ENCODE measurements at regions not wholly inside any gene's neighbourhood (a gene's known extent, or its start where the extent isn't known, plus 50 kb on each side); places are given as distances from the start of the nearest gene placed in this dataset.

DNA sequence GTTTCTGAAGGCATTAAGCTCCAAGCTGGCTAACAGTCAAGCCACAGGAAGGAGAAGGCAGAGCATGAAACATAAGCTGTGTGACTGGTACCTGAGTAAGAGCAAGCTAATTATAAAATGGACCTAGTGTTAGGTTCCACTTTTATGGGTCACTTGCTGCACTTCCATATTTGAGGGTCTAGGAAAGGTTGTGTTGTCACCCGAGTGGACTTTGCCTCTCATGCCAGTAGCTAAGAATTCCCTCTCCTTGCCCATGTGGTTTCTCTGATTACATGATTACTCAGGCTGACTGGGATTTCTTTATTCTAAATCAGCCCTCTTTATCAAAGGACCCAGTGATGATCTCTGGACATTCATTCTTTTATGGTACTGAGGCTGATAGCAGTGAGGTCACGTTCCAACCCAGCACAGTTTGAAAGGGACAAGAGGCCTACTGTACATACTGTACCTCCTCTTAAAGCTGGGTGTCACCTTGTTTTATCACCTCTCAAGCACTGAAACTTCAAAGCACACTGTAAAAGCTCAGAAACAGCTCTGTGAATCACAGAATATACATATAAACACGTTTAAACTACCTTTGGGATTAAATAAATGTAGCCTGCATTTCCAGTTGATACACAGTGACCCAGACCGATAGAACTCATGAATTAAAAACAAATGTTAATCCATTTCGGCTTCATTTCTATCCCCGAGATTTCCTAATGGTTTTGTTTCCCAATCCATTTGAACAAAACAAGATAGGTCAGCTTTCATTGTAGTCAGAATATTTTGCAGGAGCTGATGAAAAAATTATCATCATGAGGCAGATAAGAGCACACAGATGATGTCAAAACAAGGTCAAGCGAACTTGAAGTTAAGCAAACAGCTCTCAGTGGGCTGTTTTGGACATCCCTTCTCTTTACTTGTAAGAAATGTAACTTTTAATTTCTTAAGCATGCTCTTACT lies 96.5 kb downstream of the ALDH8A1 start:
- TF ChIP-seq, protein P1, sequence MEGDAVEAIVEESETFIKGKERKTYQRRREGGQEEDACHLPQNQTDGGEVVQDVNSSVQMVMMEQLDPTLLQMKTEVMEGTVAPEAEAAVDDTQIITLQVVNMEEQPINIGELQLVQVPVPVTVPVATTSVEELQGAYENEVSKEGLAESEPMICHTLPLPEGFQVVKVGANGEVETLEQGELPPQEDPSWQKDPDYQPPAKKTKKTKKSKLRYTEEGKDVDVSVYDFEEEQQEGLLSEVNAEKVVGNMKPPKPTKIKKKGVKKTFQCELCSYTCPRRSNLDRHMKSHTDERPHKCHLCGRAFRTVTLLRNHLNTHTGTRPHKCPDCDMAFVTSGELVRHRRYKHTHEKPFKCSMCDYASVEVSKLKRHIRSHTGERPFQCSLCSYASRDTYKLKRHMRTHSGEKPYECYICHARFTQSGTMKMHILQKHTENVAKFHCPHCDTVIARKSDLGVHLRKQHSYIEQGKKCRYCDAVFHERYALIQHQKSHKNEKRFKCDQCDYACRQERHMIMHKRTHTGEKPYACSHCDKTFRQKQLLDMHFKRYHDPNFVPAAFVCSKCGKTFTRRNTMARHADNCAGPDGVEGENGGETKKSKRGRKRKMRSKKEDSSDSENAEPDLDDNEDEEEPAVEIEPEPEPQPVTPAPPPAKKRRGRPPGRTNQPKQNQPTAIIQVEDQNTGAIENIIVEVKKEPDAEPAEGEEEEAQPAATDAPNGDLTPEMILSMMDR (IDR thresholded peaks at IDR 0.05; ENCODE audit: extremely low read depth in 1 of 2, insufficient read depth in 1 of 2, low read depth in 1 of 2, low read length in 2 of 2), result no peak
- no peak for TF ChIP-seq MYC (IDR thresholded peaks at IDR 0.05; ENCODE audit: low read depth, low read length)
- no peak for TF ChIP-seq FOS (IDR thresholded peaks at IDR 0.05; ENCODE audit: borderline replicate concordance, insufficient read depth, low read length)
- no peak for TF ChIP-seq POLR2A (IDR thresholded peaks at IDR 0.05; ENCODE audit: low read depth, low read length)
- no peak for TF ChIP-seq POLR2AphosphoS5 (IDR thresholded peaks at IDR 0.05; ENCODE audit: insufficient read depth, low read depth, low read length)

Measured in endothelial cell of umbilical vein (primary cell).